K562 (cell line): ENCODE measurements at regions not wholly inside any gene's neighbourhood (a gene's known extent, or its start where the extent isn't known, plus 50 kb on each side); places are given as distances from the start of the nearest gene placed in this dataset.

ENCODE experiments used
- ATAC-seq: fragments of 200-7000 bp; cut with Tn5 transposase; 3 replicates; pipeline ENCODE4 v1.9.1; 2020; ENCODE audit warnings: moderate library complexity
- BruUV-seq: library from RNA; stranded (reverse); fragments of 400-500 nt; replicated peaks from 2 replicates; lab custom pipeline; 2021; lab: Mats Ljungman, UMichigan
- CTCF ChIA-PET: fragments of 300-600 bp; formaldehyde crosslinking; extraction: SDS; loops from one replicate; lab custom pipeline; 2021; ENCODE audit warnings: low intra/inter-chr PET ratio; lab: Yijun Ruan, JAX
- POLR2A ChIA-PET: fragments of 300-600, 350-650 bp; sonication (Branson Sonifier 250); formaldehyde crosslinking; extraction: SDS; loops from one replicate; lab custom pipeline; 2021; ENCODE audit warnings: antibody characterized with exemption, inconsistent platforms; lab: Yijun Ruan, JAX
- DNase-seq, 4 experiments: peaks; one replicate each; pipeline versions ENCODE4 v3.0.0 to v3.0.0-alpha.2; 2011 to 2018; ENCODE audit warnings: low spot score in 3 of 4, mixed read lengths in 3 of 4; ENCODE audit errors: extremely low read depth in 1 of 4
- FAIRE-seq: peaks from 2 replicates; lab custom pipeline; 2011; peaks lifted over from hg19 to GRCh38; lab: Jason Lieb, UNC
- H2AFZ ChIP-seq: 2 replicates; pipeline ENCODE4 v1.6.0; 2011; ENCODE audit warnings: low read depth, low read length, control low read depth, inconsistent platforms
- H3K27ac ChIP-seq: fragments of 200-600 bp; 3 replicates; pipeline ENCODE4 v1.8.0; 2011; ENCODE audit warnings: low read depth, mild to moderate bottlenecking, control low read depth, inconsistent platforms, low read length, moderate library complexity, mixed read lengths; ENCODE audit errors: extremely low read depth
- H3K27me3 ChIP-seq, 2 experiments: fragments of 300-600 bp in 1 of 2; 2 replicates in 1 of 2; 3 replicates in 1 of 2; pipeline versions ENCODE4 v1.6.0 to v1.8.0; 2011; ENCODE audit warnings: inconsistent platforms in 2 of 2, low read length in 2 of 2, mild to moderate bottlenecking in 1 of 2, mixed read lengths in 1 of 2, moderate library complexity in 1 of 2; ENCODE audit not compliant: control insufficient read depth in 2 of 2, insufficient read depth in 2 of 2
- H3K36me3 ChIP-seq: fragments of 300-600 bp; 3 replicates; pipeline ENCODE4 v1.8.0; 2011; ENCODE audit warnings: mild to moderate bottlenecking, low read length, inconsistent platforms; ENCODE audit not compliant: control insufficient read depth, insufficient read depth
- H3K4me1 ChIP-seq, 2 experiments: fragments of 200-600 bp in 1 of 2; replicated peaks in 1 of 2; 2 replicates in 1 of 2; 3 replicates in 1 of 2; pipeline versions ENCODE4 v1.5.1 to v1.8.0; 2011; ENCODE audit warnings: inconsistent platforms in 2 of 2, low read length in 2 of 2, mild to moderate bottlenecking in 1 of 2, mixed read lengths in 1 of 2, moderate library complexity in 1 of 2; ENCODE audit not compliant: control insufficient read depth in 2 of 2, insufficient read depth in 2 of 2
- H3K4me2 ChIP-seq: 2 replicates; pipeline ENCODE4 v1.6.1; 2011; ENCODE audit warnings: low read length, control low read depth, inconsistent platforms, mixed read lengths; ENCODE audit not compliant: insufficient read depth
- H3K4me3 ChIP-seq: fragments of 200-600 bp; sonication (generic), shearing (Covaris generic); 2 replicates; pipeline ENCODE4 v1.5.1; 2016; ENCODE audit warnings: control low read depth, inconsistent platforms
- H3K79me2 ChIP-seq: fragments of 200-600 bp; 3 replicates; pipeline ENCODE4 v1.8.0; 2011; ENCODE audit warnings: low read length, inconsistent platforms; ENCODE audit not compliant: control insufficient read depth, insufficient read depth
- H3K9ac ChIP-seq, 2 experiments: 2 replicates each; pipeline versions ENCODE4 v1.6.0 to v1.6.1; 2011; ENCODE audit warnings: low read depth in 2 of 2, low read length in 2 of 2, control low read depth in 1 of 2, inconsistent platforms in 1 of 2, mild to moderate bottlenecking in 1 of 2, mixed read lengths in 1 of 2; ENCODE audit not compliant: insufficient read depth in 1 of 2
- H3K9me1 ChIP-seq: one replicate; pipeline ENCODE4 v1.6.0; 2011; ENCODE audit warnings: inconsistent platforms, mild to moderate bottlenecking, low read length, moderate library complexity; ENCODE audit not compliant: control insufficient read depth, insufficient read depth
- H3K9me3 ChIP-seq: replicated peaks from 2 replicates; pipeline ENCODE4 v1.5.1; 2011; ENCODE audit warnings: low read depth, low read length, inconsistent platforms; ENCODE audit not compliant: control insufficient read depth, insufficient read depth
- H4K20me1 ChIP-seq: replicated peaks from 2 replicates; pipeline ENCODE4 v1.6.1; 2011; ENCODE audit warnings: low read length, inconsistent platforms, mixed read lengths; ENCODE audit not compliant: control insufficient read depth, insufficient read depth
- HMGN3 ChIP-seq: IDR thresholded peaks from 2 replicates; pipeline ENCODE4 v1.6.1; 2011; ENCODE audit warnings: borderline replicate concordance, low read depth, mild to moderate bottlenecking, mixed read lengths, low read length; ENCODE audit not compliant: insufficient read length; ENCODE audit errors: extremely low read depth
- POLR2H ChIP-seq: IDR thresholded peaks from 2 replicates; pipeline ENCODE4 v1.6.1; 2016; ENCODE audit warnings: missing genetic modification characterization, low read depth, mild to moderate bottlenecking, control low read depth, missing compliant biosample characterization, moderate library complexity
- ZNF121 ChIP-seq: sonication (generic); formaldehyde crosslinking; conservative IDR thresholded peaks from 2 replicates; pipeline ENCODE4 v1.8.0; 2022; ENCODE audit warnings: missing genetic modification reagents
- WGBS: fragments of 100-300 bp; shearing (Covaris generic); methylation state at CpG from one replicate; pipeline ENCODE4 v1.1.6; 2016; ENCODE audit warnings: low coverage, mixed read lengths; ENCODE audit not compliant: insufficient coverage; ENCODE audit errors: missing lambda C conversion rate; 5-methylcytosine and 5-hydroxymethylcytosine counted together
- in situ Hi-C: fragments of 300-500 bp; cut with MboI; formaldehyde crosslinking; loops from 4 replicates; pipeline ENCODE4 v1.15.0; 2018; ENCODE audit warnings: inconsistent platforms, mixed read lengths
- intact Hi-C: fragments of 100-400 bp; cut with micrococcal nuclease; formaldehyde crosslinking; loops from 2 replicates; pipeline ENCODE4 v1.14.2; 2022
- TF ChIP-seq, protein P1 (sequence below): sonication (generic); formaldehyde crosslinking; IDR thresholded peaks from 2 replicates; pipeline ENCODE4 v1.8.1; 2023; ENCODE audit warnings: mild to moderate bottlenecking, missing genetic modification reagents
- TF ChIP-seq, protein P2 (sequence below), 2 experiments: fragments of 450-650 bp in 1 of 2; sonication (generic) in 1 of 2; formaldehyde crosslinking in 1 of 2; IDR thresholded peaks; 2 replicates each; pipeline versions ENCODE4 v1.7.1 to v1.9.0; 2016 to 2022; ENCODE audit warnings: inconsistent platforms in 1 of 2, mild to moderate bottlenecking in 1 of 2, missing genetic modification reagents in 1 of 2

DNA sequence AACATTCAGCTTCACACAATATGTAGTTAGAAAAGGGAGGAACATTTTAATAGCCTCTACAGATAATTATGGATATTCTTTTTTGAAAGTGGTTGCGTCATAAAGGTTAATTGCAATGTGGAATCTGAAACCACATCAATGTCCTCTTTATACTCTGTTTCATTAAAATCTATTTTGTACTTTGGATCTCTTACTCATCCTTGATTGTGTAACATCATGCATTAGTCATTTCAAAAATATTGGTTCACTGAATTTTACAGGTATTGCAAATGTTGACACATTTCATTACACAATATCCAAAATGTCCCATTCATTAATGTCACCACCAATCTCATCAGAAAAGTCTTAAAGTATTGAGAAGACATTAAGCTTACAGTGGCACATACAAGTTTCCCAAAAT lies 62.7 kb upstream of the USP9X start (continued):
- TF ChIP-seq, protein P1, sequence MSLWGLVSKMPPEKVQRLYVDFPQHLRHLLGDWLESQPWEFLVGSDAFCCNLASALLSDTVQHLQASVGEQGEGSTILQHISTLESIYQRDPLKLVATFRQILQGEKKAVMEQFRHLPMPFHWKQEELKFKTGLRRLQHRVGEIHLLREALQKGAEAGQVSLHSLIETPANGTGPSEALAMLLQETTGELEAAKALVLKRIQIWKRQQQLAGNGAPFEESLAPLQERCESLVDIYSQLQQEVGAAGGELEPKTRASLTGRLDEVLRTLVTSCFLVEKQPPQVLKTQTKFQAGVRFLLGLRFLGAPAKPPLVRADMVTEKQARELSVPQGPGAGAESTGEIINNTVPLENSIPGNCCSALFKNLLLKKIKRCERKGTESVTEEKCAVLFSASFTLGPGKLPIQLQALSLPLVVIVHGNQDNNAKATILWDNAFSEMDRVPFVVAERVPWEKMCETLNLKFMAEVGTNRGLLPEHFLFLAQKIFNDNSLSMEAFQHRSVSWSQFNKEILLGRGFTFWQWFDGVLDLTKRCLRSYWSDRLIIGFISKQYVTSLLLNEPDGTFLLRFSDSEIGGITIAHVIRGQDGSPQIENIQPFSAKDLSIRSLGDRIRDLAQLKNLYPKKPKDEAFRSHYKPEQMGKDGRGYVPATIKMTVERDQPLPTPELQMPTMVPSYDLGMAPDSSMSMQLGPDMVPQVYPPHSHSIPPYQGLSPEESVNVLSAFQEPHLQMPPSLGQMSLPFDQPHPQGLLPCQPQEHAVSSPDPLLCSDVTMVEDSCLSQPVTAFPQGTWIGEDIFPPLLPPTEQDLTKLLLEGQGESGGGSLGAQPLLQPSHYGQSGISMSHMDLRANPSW (CRISPR knock-in tag): no peak

DNA sequence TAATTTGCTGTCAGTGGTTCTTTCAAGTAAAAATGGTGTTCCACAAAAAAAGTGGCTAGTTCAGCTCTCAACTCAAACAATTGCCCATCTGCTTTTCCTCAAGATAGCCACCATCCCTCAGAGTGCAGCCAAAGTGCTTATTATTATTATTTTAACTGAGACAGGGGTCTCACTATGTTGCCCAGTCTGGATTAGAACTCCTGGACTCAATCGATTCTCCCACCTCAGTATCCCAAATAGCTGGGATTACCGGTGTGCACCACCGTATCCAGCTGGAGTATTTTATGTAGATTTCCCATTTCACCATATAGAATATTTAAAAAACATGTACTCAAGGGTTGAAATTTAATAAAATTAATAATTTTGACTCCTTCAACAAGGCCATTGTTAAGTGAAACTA lies 62.1 kb upstream of the USP9X start:
- Histone ChIP-seq H3K4me1 (peaks cover 0 to 3% of the 10 kb centered on the region in 2 experiments; a peak in 2 of 5 replicates), H3K9ac (no peak overlapping the region), H3K9me3 (no peaks in the 10 kb centered on the region), H3K4me2 (no peak overlapping the region), H2AFZ (no peak overlapping the region), H3K36me3 (no peaks in the 10 kb centered on the region), H3K4me3 (no peak overlapping the region), H3K9me1 (no peaks in the 10 kb centered on the region), H3K27me3 (no peaks in the 10 kb centered on the region), H3K79me2 (no peaks in the 10 kb centered on the region), H4K20me1 (no peaks in the 10 kb centered on the region), H3K27ac (no peak overlapping the region)
- POLR2A ChIA-PET: no interaction called here
- ATAC-seq (no peak), FAIRE-seq (no peak), DNase-seq (no peak)
- CTCF ChIA-PET: no interaction called here
- in situ Hi-C loops: no loop called here
- no TSS peak for BruUV-seq
- intact Hi-C loops: no loop called here
- 69% methylated on average over 3 of the region's 3 CpGs for WGBS
- peak; percentile 29; the same call in 1 of the 2 replicates for TF ChIP-seq ZNF121 (CRISPR knock-in tag)
- TF ChIP-seq, protein P1 (CRISPR knock-in tag): no peak
- TF ChIP-seq, protein P2, sequence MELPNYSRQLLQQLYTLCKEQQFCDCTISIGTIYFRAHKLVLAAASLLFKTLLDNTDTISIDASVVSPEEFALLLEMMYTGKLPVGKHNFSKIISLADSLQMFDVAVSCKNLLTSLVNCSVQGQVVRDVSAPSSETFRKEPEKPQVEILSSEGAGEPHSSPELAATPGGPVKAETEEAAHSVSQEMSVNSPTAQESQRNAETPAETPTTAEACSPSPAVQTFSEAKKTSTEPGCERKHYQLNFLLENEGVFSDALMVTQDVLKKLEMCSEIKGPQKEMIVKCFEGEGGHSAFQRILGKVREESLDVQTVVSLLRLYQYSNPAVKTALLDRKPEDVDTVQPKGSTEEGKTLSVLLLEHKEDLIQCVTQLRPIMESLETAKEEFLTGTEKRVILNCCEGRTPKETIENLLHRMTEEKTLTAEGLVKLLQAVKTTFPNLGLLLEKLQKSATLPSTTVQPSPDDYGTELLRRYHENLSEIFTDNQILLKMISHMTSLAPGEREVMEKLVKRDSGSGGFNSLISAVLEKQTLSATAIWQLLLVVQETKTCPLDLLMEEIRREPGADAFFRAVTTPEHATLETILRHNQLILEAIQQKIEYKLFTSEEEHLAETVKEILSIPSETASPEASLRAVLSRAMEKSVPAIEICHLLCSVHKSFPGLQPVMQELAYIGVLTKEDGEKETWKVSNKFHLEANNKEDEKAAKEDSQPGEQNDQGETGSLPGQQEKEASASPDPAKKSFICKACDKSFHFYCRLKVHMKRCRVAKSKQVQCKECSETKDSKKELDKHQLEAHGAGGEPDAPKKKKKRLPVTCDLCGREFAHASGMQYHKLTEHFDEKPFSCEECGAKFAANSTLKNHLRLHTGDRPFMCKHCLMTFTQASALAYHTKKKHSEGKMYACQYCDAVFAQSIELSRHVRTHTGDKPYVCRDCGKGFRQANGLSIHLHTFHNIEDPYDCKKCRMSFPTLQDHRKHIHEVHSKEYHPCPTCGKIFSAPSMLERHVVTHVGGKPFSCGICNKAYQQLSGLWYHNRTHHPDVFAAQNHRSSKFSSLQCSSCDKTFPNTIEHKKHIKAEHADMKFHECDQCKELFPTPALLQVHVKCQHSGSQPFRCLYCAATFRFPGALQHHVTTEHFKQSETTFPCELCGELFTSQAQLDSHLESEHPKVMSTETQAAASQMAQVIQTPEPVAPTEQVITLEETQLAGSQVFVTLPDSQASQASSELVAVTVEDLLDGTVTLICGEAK (IDR thresholded peaks at IDR 0.05): no peak
- TF ChIP-seq, protein P2 (CRISPR knock-in tag; IDR thresholded peaks at IDR 0.05): no peak
- TF ChIP-seq POLR2H: no peak
- no peak for TF ChIP-seq HMGN3
